CD4-positive, alpha-beta T cell (primary cell): ENCODE measurements at regions not wholly inside any gene's neighbourhood (a gene's known extent, or its start where the extent isn't known, plus 50 kb on each side); places are given as distances from the start of the nearest gene placed in this dataset.
"Not testable (repeated sequence)": the region's sequence is repeated elsewhere in the genome, so short reads cannot be mapped to it uniquely, and the experiment has no call there.

ENCODE experiments used
- ATAC-seq: fragments of 200-7000 bp; cut with Tn5 transposase; one replicate; pipeline ENCODE4 v1.10.0; 2022; ENCODE audit warnings: mild to moderate bottlenecking; ENCODE audit not compliant: poor library complexity
- CTCF ChIA-PET: fragments of 350-600 bp; sonication (Branson Sonifier 250); formaldehyde crosslinking; loops from one replicate; lab custom pipeline; 2021; ENCODE audit warnings: antibody characterized with exemption, inconsistent platforms; lab: Charles Lee
- POLR2A ChIA-PET: fragments of 350-600 bp; sonication (Branson Sonifier 250); formaldehyde crosslinking; loops from one replicate; lab custom pipeline; 2021; ENCODE audit warnings: antibody characterized with exemption, inconsistent platforms; lab: Charles Lee
- DNase-seq, 14 experiments: peaks; one replicate each; pipeline ENCODE4 v3.0.0-alpha.2; 2013 to 2020; ENCODE audit warnings: mixed read lengths in 2 of 14
- H3K27ac ChIP-seq, 2 donors: one replicate each; pipeline versions ENCODE4 v1.5.1 to v1.7.0; 2013; ENCODE audit warnings: low read length in 2 of 2, low read depth in 1 of 2, mild to moderate bottlenecking in 1 of 2
- H3K27me3 ChIP-seq, 2 experiments: 1 replicate in 1 of 2; 2 replicates in 1 of 2; pipeline versions ENCODE4 v1.6.1 to v1.7.0; 2013; ENCODE audit warnings: low read length in 2 of 2, control low read depth in 1 of 2, mild to moderate bottlenecking in 1 of 2, moderate library complexity in 1 of 2; ENCODE audit not compliant: insufficient read depth in 2 of 2, control insufficient read depth in 1 of 2
- H3K36me3 ChIP-seq: one replicate; pipeline ENCODE4 v1.6.1; 2013; ENCODE audit warnings: low read length, control low read depth; ENCODE audit not compliant: insufficient read depth
- H3K4me1 ChIP-seq: one replicate; pipeline ENCODE4 v1.6.1; 2013; ENCODE audit warnings: low read length, control low read depth; ENCODE audit not compliant: insufficient read depth
- H3K4me3 ChIP-seq: one replicate; pipeline ENCODE4 v1.5.1; 2013; ENCODE audit warnings: mild to moderate bottlenecking, low read length, moderate library complexity
- H3K9me3 ChIP-seq, 2 experiments: 1 replicate in 1 of 2; 2 replicates in 1 of 2; pipeline versions ENCODE4 v1.6.1 to v1.7.0; 2013; ENCODE audit warnings: low read length in 2 of 2, mild to moderate bottlenecking in 2 of 2, control low read depth in 1 of 2, moderate library complexity in 1 of 2; ENCODE audit not compliant: control insufficient read depth in 1 of 2, insufficient read depth in 1 of 2
- H3K27ac Mint-ChIP-seq: one replicate; pipeline ENCODE4 v1.8.0; 2020; ENCODE audit warnings: mixed read lengths
- H3K27me3 Mint-ChIP-seq: one replicate; pipeline ENCODE4 v1.8.0; 2021; ENCODE audit warnings: mixed read lengths
- H3K36me3 Mint-ChIP-seq: one replicate; pipeline ENCODE4 v1.8.0; 2021; ENCODE audit warnings: low read depth, mixed read lengths
- H3K4me1 Mint-ChIP-seq: one replicate; pipeline ENCODE4 v1.8.0; 2021; ENCODE audit warnings: low read depth, mixed read lengths
- H3K4me3 Mint-ChIP-seq: one replicate; pipeline ENCODE4 v1.8.0; 2020; ENCODE audit warnings: mild to moderate bottlenecking, mixed read lengths
- H3K9me3 Mint-ChIP-seq: one replicate; pipeline ENCODE4 v1.8.0; 2020; ENCODE audit warnings: mixed read lengths
- CTCF ChIP-seq: fragments of 200-600 bp; IDR thresholded peaks from one replicate; pipeline ENCODE4 v1.8.0; 2022; ENCODE audit warnings: antibody characterized with exemption, mild to moderate bottlenecking
- intact Hi-C, 2 experiments: fragments of 100-400 bp; cut with DNase I in 1 of 2; cut with micrococcal nuclease in 1 of 2; formaldehyde crosslinking; loops; one replicate each; pipeline versions ENCODE4 v1.15.1 to v1.9.0; 2023 to 2025; cut with DNase I, micrococcal nuclease

- Mint-ChIP-seq H3K36me3 (no peaks in the 10 kb centered on the region), H3K27ac (no peak overlapping the region), H3K9me3 (no peaks in the 10 kb centered on the region), H3K4me3 (no peak overlapping the region), H3K27me3 (peaks cover 3% of the 10 kb centered on the region), H3K4me1 (no peaks in the 10 kb centered on the region)
- ATAC-seq (no peak), DNase-seq (no peak)
- H3K4me3 ChIP-seq = no peak overlapping the region
- ChIA-PET POLR2A (no interaction called here), CTCF (no interaction called here)
- H3K27me3 ChIP-seq = no peaks in the 10 kb centered on the region
- H3K36me3 ChIP-seq = no peaks in the 10 kb centered on the region
- TF ChIP-seq CTCF = no peak
- H3K9me3 ChIP-seq = no peaks in the 10 kb centered on the region
- H3K4me1 ChIP-seq = no peaks in the 10 kb centered on the region
- intact Hi-C loops = no loop called here
- no peak overlapping the region for H3K27ac ChIP-seq
Measured at GRCh38 chr4:127525608-127526007, 107.1 kb upstream of the INTU start.

GRCh38 chr4:127528302-127528701 is 104.5 kb upstream of the INTU start:
- Mint-ChIP-seq H3K27ac (no peak overlapping the region), H3K9me3 (peaks cover 4% of the 10 kb centered on the region), H3K4me3 (no peak overlapping the region), H3K4me1 (no peaks in the 10 kb centered on the region), H3K27me3 (peaks cover 3% of the 10 kb centered on the region), H3K36me3 (no peaks in the 10 kb centered on the region)
- no peak overlapping the region for H3K4me3 ChIP-seq
- ATAC-seq (no peak), DNase-seq (no peak)
- ChIA-PET CTCF (no interaction called here), POLR2A (no interaction called here)
- H3K9me3 ChIP-seq = no peaks in the 10 kb centered on the region
- no peaks in the 10 kb centered on the region for H3K36me3 ChIP-seq
- intact Hi-C loops = no loop called here
- no peaks in the 10 kb centered on the region for H3K4me1 ChIP-seq
- no peak for TF ChIP-seq CTCF
- no peak overlapping the region for H3K27ac ChIP-seq
- H3K27me3 ChIP-seq = no peaks in the 10 kb centered on the region

- H3K27me3 ChIP-seq, H3K9me3 ChIP-seq, DNase-seq, H3K27ac ChIP-seq, H3K4me3 Mint-ChIP-seq, ATAC-seq, H3K27me3 Mint-ChIP-seq, H3K4me1 Mint-ChIP-seq, POLR2A ChIA-PET, H3K36me3 Mint-ChIP-seq, H3K36me3 ChIP-seq, H3K9me3 Mint-ChIP-seq, H3K27ac Mint-ChIP-seq, intact Hi-C loops, CTCF ChIA-PET, H3K4me1 ChIP-seq, H3K4me3 ChIP-seq: not testable (repeated sequence)
Measured at GRCh38 chr4:127529879-127530278, 102.9 kb upstream of the INTU start.

DNA sequence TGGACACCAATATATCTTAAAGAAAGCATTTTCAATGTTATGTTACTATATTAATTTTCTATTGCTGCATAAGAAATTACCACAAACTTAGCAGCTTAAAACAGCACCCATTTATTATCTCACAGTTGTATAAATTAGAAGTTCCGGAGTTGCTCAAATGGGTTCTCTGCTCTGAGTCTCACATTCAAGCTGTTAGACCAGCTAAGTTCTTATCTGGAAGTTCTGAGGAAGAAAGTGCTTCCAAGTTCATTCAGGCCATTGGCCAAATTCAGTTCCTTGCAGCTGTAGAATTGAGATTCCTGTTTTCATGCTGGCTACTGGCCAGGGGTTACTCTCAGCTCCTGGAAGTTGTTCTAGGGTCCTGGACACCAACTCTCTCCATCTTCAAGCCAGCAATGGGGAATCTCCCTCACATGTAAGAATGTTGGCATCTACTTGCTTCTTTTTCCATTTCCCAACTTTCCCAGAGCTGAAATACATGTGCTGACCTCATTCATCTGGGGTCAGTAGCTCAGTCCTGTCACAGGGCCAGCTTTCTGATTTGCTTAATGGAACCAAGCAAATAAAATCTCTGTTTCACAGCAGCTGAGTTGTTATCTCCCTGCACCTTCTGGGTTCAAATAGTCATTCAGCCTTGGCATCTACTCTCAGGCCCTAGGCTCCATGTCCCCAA is 99.6 kb upstream of the INTU start:
- H3K36me3 ChIP-seq = no peaks in the 10 kb centered on the region
- POLR2A ChIA-PET = no interaction called here
- no peak overlapping the region for H3K4me3 ChIP-seq
- ATAC-seq = no peak
- TF ChIP-seq CTCF = no peak
- no peak overlapping the region for H3K27ac Mint-ChIP-seq
- intact Hi-C loops = no loop called here
- no peaks in the 10 kb centered on the region for H3K36me3 Mint-ChIP-seq
- no peaks in the 10 kb centered on the region for H3K4me1 Mint-ChIP-seq
- H3K4me1 ChIP-seq = no peaks in the 10 kb centered on the region
- no peaks in the 10 kb centered on the region for H3K27me3 ChIP-seq
- DNase-seq = no peak
- peaks cover 8% of the 10 kb centered on the region for H3K9me3 Mint-ChIP-seq
- no peak overlapping the region for H3K27ac ChIP-seq
- no peaks in the 10 kb centered on the region for H3K9me3 ChIP-seq
- peaks cover 16% of the 10 kb centered on the region for H3K27me3 Mint-ChIP-seq
- CTCF ChIA-PET = no interaction called here
- no peak overlapping the region for H3K4me3 Mint-ChIP-seq
